SU-DHL-6 (cell line): ENCODE measurements at regions not wholly inside any gene's neighbourhood (a gene's known extent, or its start where the extent isn't known, plus 50 kb on each side); places are given as distances from the start of the nearest gene placed in this dataset.
A peak's percentile ranks its signal among the peaks of the same experiment; 100 is the strongest.

Source experiments
- EZH2phosphoT487 ChIP-seq: fragments of 200-600 bp; sonication (generic), shearing (Covaris generic); conservative IDR thresholded peaks from 2 replicates; pipeline ENCODE4 v1.6.1; 2018; ENCODE audit warnings: mild to moderate bottlenecking, antibody characterized with exemption, low read length, moderate library complexity, mixed read lengths
- TF ChIP-seq, protein P1 (sequence below): fragments of 200-600 bp; sonication (generic); IDR thresholded peaks from one replicate; pipeline ENCODE4 v1.5.1; 2017; ENCODE audit warnings: antibody characterized with exemption, mild to moderate bottlenecking, low read length, moderate library complexity; ENCODE audit not compliant: insufficient read depth, poor library complexity, severe bottlenecking

DNA sequence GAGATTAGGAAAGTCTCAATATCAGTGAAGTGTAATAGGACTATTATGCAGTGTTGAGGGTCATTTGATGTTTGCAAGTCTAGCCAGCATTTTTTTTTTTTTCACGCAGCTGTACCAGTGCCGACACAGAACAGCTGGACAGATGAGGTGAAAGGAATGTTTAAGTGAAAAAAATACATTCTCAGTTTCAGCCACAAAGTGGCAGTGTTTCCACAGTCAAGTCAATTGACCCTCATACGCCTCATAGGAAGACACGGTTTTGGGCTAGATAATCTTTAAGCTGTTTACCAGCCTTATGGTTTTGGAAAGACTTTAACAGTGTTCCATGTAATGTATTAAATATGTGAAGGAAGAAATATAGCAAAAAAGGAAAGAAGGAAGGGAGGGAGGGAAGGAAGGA, 349.9 kb upstream of the ANO3 start:
- TF ChIP-seq, protein P1, sequence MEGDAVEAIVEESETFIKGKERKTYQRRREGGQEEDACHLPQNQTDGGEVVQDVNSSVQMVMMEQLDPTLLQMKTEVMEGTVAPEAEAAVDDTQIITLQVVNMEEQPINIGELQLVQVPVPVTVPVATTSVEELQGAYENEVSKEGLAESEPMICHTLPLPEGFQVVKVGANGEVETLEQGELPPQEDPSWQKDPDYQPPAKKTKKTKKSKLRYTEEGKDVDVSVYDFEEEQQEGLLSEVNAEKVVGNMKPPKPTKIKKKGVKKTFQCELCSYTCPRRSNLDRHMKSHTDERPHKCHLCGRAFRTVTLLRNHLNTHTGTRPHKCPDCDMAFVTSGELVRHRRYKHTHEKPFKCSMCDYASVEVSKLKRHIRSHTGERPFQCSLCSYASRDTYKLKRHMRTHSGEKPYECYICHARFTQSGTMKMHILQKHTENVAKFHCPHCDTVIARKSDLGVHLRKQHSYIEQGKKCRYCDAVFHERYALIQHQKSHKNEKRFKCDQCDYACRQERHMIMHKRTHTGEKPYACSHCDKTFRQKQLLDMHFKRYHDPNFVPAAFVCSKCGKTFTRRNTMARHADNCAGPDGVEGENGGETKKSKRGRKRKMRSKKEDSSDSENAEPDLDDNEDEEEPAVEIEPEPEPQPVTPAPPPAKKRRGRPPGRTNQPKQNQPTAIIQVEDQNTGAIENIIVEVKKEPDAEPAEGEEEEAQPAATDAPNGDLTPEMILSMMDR = peak; percentile 56
- no peak for TF ChIP-seq EZH2phosphoT487
